Osteocyte (in vitro differentiated cells): ENCODE measurements at regions not wholly inside any gene's neighbourhood (a gene's known extent, or its start where the extent isn't known, plus 50 kb on each side); places are given as distances from the start of the nearest gene placed in this dataset.

Experiments used
- DNase-seq: peaks from one replicate; pipeline ENCODE4 v3.0.0; 2021; ENCODE audit warnings: mixed read lengths; ENCODE audit not compliant: unreplicated experiment; ENCODE audit errors: extremely low spot score
- H3K27ac Mint-ChIP-seq: one replicate; pipeline ENCODE4 v1.8.0; 2021; ENCODE audit warnings: mild to moderate bottlenecking, mixed read lengths; ENCODE audit not compliant: unreplicated experiment
- H3K27me3 Mint-ChIP-seq: one replicate; pipeline ENCODE4 v1.8.0; 2021; ENCODE audit warnings: mixed read lengths; ENCODE audit not compliant: unreplicated experiment
- H3K36me3 Mint-ChIP-seq: one replicate; pipeline ENCODE4 v1.8.0; 2021; ENCODE audit warnings: mixed read lengths; ENCODE audit not compliant: unreplicated experiment
- H3K4me1 Mint-ChIP-seq: one replicate; pipeline ENCODE4 v1.8.0; 2021; ENCODE audit warnings: mixed read lengths; ENCODE audit not compliant: unreplicated experiment
- H3K4me3 Mint-ChIP-seq: one replicate; pipeline ENCODE4 v1.8.0; 2021; ENCODE audit warnings: mild to moderate bottlenecking, moderate library complexity, mixed read lengths; ENCODE audit not compliant: unreplicated experiment
- H3K9me3 Mint-ChIP-seq: one replicate; pipeline ENCODE4 v1.8.0; 2021; ENCODE audit warnings: mixed read lengths; ENCODE audit not compliant: unreplicated experiment
- TF ChIP-seq, protein P1 (sequence below): fragments of 200-600 bp; sonication (generic); IDR thresholded peaks from 2 replicates; pipeline ENCODE4 v1.5.0; 2021; ENCODE audit warnings: antibody characterized with exemption, mild to moderate bottlenecking, moderate library complexity

DNA sequence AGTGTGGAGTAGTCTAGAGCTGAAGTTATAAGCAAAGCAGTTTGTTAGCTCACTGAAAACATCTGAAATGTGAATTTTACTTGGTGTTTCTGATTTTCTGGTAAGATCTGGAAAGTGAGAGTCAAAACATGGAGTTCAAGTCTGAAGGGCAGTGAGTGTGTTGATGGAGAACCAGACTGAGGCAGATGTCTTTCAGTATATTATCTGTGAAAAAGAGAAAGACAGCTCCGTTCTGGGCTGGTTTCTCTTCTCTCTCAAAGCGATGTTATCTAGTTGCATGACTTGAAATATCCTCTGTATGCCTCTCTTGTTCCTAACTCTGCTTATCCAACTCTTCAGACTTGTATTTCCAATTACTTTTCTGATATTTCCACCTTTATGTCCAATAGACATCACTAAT, 381.9 kb upstream of the RGS6 start:
- Mint-ChIP-seq H3K27ac (no peak overlapping the region), H3K4me1 (peaks cover 3% of the 10 kb centered on the region)

DNA sequence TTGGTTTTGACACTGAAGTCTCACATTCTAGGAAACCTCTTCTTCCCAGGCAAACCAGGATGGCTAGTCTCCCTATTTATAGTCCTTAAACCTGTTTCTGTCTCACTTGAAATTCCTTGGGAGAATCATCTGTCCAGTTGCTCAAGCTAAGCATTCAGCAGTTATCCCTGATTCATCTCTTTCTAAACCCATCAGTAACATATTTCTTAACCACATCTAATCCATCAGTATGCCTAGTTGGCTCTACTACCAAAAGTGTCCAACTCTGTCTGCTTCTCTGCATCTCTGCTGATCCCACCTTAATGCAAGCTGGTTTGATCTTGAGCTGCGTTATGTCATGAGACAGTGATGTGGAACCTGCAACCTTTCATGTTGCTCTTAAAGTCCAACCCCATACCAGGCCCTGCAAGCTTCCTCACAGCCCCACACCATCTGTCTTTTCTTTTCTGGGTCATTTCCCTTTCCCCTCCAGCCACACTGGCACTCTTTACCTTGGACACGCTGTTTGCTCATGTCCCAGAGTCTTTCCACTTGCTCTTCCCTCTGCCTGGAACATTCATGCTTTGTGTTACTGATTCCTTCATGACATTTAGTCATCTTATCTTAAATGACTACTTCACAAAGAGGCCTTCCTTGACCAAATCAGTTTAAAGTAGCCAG, 380.8 kb upstream of the RGS6 start:
- no peaks in the 10 kb centered on the region for H3K9me3 Mint-ChIP-seq
- DNase-seq, result no peak
- TF ChIP-seq, protein P1, sequence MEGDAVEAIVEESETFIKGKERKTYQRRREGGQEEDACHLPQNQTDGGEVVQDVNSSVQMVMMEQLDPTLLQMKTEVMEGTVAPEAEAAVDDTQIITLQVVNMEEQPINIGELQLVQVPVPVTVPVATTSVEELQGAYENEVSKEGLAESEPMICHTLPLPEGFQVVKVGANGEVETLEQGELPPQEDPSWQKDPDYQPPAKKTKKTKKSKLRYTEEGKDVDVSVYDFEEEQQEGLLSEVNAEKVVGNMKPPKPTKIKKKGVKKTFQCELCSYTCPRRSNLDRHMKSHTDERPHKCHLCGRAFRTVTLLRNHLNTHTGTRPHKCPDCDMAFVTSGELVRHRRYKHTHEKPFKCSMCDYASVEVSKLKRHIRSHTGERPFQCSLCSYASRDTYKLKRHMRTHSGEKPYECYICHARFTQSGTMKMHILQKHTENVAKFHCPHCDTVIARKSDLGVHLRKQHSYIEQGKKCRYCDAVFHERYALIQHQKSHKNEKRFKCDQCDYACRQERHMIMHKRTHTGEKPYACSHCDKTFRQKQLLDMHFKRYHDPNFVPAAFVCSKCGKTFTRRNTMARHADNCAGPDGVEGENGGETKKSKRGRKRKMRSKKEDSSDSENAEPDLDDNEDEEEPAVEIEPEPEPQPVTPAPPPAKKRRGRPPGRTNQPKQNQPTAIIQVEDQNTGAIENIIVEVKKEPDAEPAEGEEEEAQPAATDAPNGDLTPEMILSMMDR, result no peak
- H3K27ac Mint-ChIP-seq, result no peak overlapping the region
- H3K27me3 Mint-ChIP-seq, result no peaks in the 10 kb centered on the region
- peaks cover 7% of the 10 kb centered on the region for H3K4me1 Mint-ChIP-seq
- no peak overlapping the region for H3K4me3 Mint-ChIP-seq
- H3K36me3 Mint-ChIP-seq, result peaks cover 8% of the 10 kb centered on the region

More for the DNA sequence above, 381.9 kb upstream of the RGS6 start:
- no peak overlapping the region for H3K4me3 Mint-ChIP-seq
- no peaks in the 10 kb centered on the region for H3K27me3 Mint-ChIP-seq
- DNase-seq, result no peak
- no peaks in the 10 kb centered on the region for H3K9me3 Mint-ChIP-seq
- TF ChIP-seq, protein P1, result no peak
- peaks cover 6% of the 10 kb centered on the region for H3K36me3 Mint-ChIP-seq

DNA sequence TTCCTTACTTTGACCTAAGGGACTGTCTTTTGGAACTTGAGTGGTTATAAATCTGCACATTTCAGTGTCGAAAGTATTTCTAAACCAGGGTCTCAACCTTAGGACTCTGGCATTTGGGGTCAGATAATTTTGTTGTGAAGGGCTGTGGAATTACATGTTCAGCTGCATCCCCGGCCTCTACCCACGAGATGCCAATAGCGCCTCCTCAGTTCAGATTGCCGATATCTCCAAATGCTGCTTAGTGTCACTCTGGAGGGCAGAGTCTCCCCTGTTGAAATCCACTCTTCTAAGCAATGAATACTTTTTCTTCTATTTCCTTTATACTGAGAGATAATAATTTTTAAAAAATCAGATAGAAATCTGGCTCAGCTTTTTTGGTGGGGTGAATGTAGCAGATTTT, 379.4 kb upstream of the RGS6 start:
- no peak for DNase-seq
- Mint-ChIP-seq H3K4me1 (peaks cover 7% of the 10 kb centered on the region), H3K4me3 (no peak overlapping the region), H3K9me3 (no peaks in the 10 kb centered on the region), H3K36me3 (peaks cover 6% of the 10 kb centered on the region), H3K27ac (no peak overlapping the region), H3K27me3 (no peaks in the 10 kb centered on the region)
- TF ChIP-seq, protein P1, result no peak

DNA sequence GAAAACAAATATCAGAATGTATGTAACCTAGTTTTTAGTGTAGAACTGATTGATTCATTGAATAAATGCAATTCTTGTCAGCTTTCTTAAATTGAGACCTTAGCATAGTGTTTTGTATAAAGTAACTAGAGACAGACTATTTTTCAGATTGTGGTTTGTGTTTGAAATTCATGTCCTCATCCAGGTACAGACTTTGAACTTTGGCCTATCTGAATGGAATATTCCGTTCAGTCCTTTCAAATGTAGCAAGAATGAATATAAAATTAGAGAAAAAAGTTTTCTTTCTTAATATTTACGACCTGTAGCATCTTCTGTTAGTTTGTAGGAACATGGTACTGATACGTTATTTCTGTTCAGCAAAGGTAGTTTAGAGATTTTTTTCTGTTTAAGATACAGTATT, 378.4 kb upstream of the RGS6 start:
- Mint-ChIP-seq H3K27ac (no peak overlapping the region), H3K9me3 (no peaks in the 10 kb centered on the region), H3K27me3 (no peaks in the 10 kb centered on the region), H3K4me1 (peaks cover 7% of the 10 kb centered on the region), H3K36me3 (peaks cover 6% of the 10 kb centered on the region), H3K4me3 (no peak overlapping the region)
- TF ChIP-seq, protein P1, result no peak
- DNase-seq, result no peak

DNA sequence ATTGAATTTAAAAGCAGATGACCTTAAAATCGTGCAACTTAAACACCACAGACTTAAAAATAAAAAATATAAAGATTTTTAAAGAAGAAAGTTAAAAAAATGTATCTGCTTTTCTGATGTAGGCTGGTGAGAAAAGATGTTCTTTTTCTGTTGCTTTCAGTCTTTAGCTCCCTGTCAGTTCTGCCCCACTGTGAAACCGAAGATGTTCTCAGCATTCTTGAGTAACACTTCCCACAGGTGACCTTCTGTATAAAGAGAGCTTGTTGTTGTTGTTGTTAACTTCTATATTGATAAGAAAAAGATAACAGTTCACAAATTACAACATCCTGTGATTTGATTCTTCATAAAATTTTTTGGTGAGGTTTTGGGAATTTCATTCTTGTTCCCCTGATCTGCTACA, 377.9 kb upstream of the RGS6 start:
- Mint-ChIP-seq H3K4me3 (no peak overlapping the region), H3K36me3 (peaks cover 6% of the 10 kb centered on the region), H3K4me1 (peaks cover 7% of the 10 kb centered on the region), H3K9me3 (no peaks in the 10 kb centered on the region), H3K27ac (no peak overlapping the region), H3K27me3 (no peaks in the 10 kb centered on the region)
- no peak for DNase-seq
- TF ChIP-seq, protein P1, result no peak
